ENCODE measurements at regions not wholly inside any gene's neighbourhood (a gene's known extent, or its start where the extent isn't known, plus 50 kb on each side); places are given as distances from the start of the nearest gene placed in this dataset.
A peak's percentile ranks its signal among the peaks of the same experiment; 100 is the strongest.

DNA sequence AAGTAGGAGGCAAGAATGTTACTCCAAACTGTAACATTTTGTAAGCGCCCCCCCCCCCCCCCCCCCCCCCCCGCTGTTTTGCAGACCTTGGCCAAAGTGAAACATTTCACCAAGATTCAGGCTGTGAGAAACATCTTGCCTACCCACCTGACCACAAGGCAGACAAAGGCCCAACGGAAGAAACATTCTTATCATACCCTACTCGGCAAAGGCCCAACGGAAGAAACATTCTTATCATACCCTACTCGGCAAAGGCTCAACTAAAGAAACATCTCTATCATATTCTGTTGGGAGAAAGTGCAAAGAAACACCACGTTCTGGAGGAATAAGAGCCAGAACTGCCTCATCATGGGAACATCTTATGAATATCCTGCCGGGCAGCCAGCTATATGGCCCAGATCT is 117.1 kb downstream of the JRKL start (continued):
- TF ChIP-seq SIRT6 (IDR thresholded peaks at IDR 0.05; ENCODE audit: low read depth, low read length): no peak
- TF ChIP-seq SMAD4 (CRISPR knock-in tag; conservative IDR thresholded peaks at IDR 0.05): peak; percentile 35; the same call in 1 of the 2 replicates
- TF ChIP-seq ZNF707 (CRISPR knock-in tag; conservative IDR thresholded peaks at IDR 0.05): no peak
- TF ChIP-seq CREM (IDR thresholded peaks at IDR 0.05; ENCODE audit: low read depth): 0 out of 2 replicates have a peak, but pooled peaks have one; percentile 7
- no peak for TF ChIP-seq ZNF23 (CRISPR knock-in tag; IDR thresholded peaks at IDR 0.05)
- no peak for TF ChIP-seq GABPB2 (CRISPR knock-in tag; conservative IDR thresholded peaks at IDR 0.05)
- no peak for TF ChIP-seq ZNF316 (IDR thresholded peaks at IDR 0.05)
- TF ChIP-seq ZNF263 (CRISPR knock-in tag; IDR thresholded peaks at IDR 0.05; ENCODE audit: borderline replicate concordance): no peak
- TF ChIP-seq MAZ (CRISPR knock-in tag; conservative IDR thresholded peaks at IDR 0.05 in 1 of 2, IDR thresholded peaks at IDR 0.05 in 1 of 2): 0 out of 4 replicates have a peak, but pooled peaks of 1 of the 2 experiments have one; percentile 14
- TF ChIP-seq GABPA (tag; conservative IDR thresholded peaks at IDR 0.05; ENCODE audit: low read depth): 0 out of 2 replicates have a peak, but pooled peaks have one; percentile 22
- peak in 1 of 2 experiments; percentile 46; a peak in 1 of 4 replicates for TF ChIP-seq HDAC1 (IDR thresholded peaks at IDR 0.05)
- peak; percentile 65; the same call in 1 of the 2 replicates for TF ChIP-seq LEF1 (IDR thresholded peaks at IDR 0.05)
- no peak for TF ChIP-seq NUFIP1 (IDR thresholded peaks at IDR 0.05; ENCODE audit: partially characterized antibody)
- TF ChIP-seq, protein P1, sequence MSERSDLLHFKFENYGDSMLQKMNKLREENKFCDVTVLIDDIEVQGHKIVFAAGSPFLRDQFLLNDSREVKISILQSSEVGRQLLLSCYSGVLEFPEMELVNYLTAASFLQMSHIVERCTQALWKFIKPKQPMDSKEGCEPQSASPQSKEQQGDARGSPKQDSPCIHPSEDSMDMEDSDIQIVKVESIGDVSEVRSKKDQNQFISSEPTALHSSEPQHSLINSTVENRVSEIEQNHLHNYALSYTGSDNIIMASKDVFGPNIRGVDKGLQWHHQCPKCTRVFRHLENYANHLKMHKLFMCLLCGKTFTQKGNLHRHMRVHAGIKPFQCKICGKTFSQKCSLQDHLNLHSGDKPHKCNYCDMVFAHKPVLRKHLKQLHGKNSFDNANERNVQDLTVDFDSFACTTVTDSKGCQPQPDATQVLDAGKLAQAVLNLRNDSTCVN (CRISPR knock-in tag; IDR thresholded peaks at IDR 0.05): no peak
- TF ChIP-seq MYNN (IDR thresholded peaks at IDR 0.05): no peak
- no peak for TF ChIP-seq MYNN (CRISPR knock-in tag; IDR thresholded peaks at IDR 0.05)
- 0 out of 2 replicates have a peak, but pooled peaks have one; percentile 18 for TF ChIP-seq MTA2 (IDR thresholded peaks at IDR 0.05; ENCODE audit: low read depth)
- peak in 1 of 2 experiments; percentile 64; a peak in 2 of 4 replicates for TF ChIP-seq TEAD1 (CRISPR knock-in tag; IDR thresholded peaks at IDR 0.05)
- peak; percentile 49; the same call in 1 of the 2 replicates for TF ChIP-seq NCOA1 (IDR thresholded peaks at IDR 0.05; ENCODE audit: low read depth)
- no peak for TF ChIP-seq MEF2D (tag; conservative IDR thresholded peaks at IDR 0.05; ENCODE audit: low read depth)
- TF ChIP-seq ARID1B (IDR thresholded peaks at IDR 0.05): peak; percentile 85
- peak; percentile 23 for TF ChIP-seq POLR2B (IDR thresholded peaks at IDR 0.05; ENCODE audit: low read depth, partially characterized antibody)
- 0 out of 2 replicates have a peak, but pooled peaks have one; percentile 21 for TF ChIP-seq MYC (IDR thresholded peaks at IDR 0.05; ENCODE audit: low read depth, low read length)
- TF ChIP-seq MYC (CRISPR knock-in tag; IDR thresholded peaks at IDR 0.05; ENCODE audit: borderline replicate concordance, low read depth): no peak
- 0 out of 2 replicates have a peak, but pooled peaks have one; percentile 43 for TF ChIP-seq ZEB2 (IDR thresholded peaks at IDR 0.05)
- TF ChIP-seq RBM14 (IDR thresholded peaks at IDR 0.05; ENCODE audit: borderline replicate concordance, insufficient read depth, low read depth, low read length): no peak
- TF ChIP-seq TAF9B (IDR thresholded peaks at IDR 0.05; ENCODE audit: partially characterized antibody): peak; percentile 47
- peak; percentile 36; the same call in 1 of the 2 replicates for TF ChIP-seq MYBL2 (IDR thresholded peaks at IDR 0.05; ENCODE audit: low read depth)
- TF ChIP-seq MYBL2 (CRISPR knock-in tag; IDR thresholded peaks at IDR 0.05; ENCODE audit: borderline replicate concordance): no peak
- peak; percentile 73 for TF ChIP-seq TCF3 (CRISPR knock-in tag; IDR thresholded peaks at IDR 0.05)
- peak; percentile 30; the same call in 1 of the 2 replicates for TF ChIP-seq JUND (IDR thresholded peaks at IDR 0.05; ENCODE audit: borderline replicate concordance, low read depth, low read length)
- TF ChIP-seq JUND (tag; IDR thresholded peaks at IDR 0.05; ENCODE audit: borderline replicate concordance, low read depth, low read length): peak; percentile 29; the same call in 1 of the 3 replicates
- 0 out of 2 replicates have a peak, but pooled peaks have one; percentile 24 for TF ChIP-seq HDAC2 (IDR thresholded peaks at IDR 0.05)

Data from K562 (cell line).